GM10266 (cell line): ENCODE measurements at regions not wholly inside any gene's neighbourhood (a gene's known extent, or its start where the extent isn't known, plus 50 kb on each side); places are given as distances from the start of the nearest gene placed in this dataset.

Experiments used
- DNase-seq: peaks from one replicate; pipeline ENCODE4 v3.0.0; 2012; ENCODE audit errors: extremely low spot score
- TF ChIP-seq, protein P1 (sequence below): IDR thresholded peaks from 2 replicates; pipeline ENCODE4 v1.5.1; 2012; ENCODE audit warnings: mild to moderate bottlenecking, low read depth; ENCODE audit not compliant: control insufficient read depth, insufficient read depth; ENCODE audit errors: missing control alignments

DNA sequence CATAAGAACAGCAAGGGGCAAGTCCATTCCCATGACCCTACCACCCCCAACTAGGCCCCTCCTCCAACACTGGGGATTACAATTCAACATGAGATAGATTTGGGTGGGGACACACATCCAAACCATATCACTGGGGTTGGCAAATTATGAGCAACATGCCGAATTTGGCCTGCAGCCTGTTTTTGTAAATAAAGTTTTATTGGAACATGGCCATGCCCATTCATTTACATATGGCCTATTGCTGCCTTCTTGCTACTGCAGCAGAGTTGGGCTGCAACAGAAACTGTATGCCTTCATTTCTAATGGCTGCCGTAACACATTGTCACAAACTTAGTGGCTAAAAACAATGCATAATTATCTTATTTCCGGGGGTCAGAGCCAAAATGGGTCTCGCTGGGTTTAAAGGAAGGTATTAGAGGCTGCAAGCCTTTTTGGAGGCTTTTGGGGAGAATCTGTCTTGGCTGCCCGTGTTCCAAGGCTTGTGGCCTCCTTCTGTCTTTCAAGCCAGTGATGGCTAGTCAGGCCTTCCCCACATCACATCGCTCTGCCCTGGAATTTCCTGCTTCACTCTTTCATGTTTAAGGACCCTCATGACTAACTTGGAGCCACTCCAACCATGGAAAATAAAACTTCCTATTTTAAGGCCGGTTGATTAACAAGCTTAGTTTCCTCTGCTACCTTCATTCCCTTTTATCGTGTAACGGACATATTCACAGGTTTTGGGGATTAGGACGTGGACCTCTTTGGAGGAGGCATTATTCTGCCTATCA lies 428.5 kb upstream of the PROK2 start:
- DNase-seq, result no peak
- TF ChIP-seq, protein P1, sequence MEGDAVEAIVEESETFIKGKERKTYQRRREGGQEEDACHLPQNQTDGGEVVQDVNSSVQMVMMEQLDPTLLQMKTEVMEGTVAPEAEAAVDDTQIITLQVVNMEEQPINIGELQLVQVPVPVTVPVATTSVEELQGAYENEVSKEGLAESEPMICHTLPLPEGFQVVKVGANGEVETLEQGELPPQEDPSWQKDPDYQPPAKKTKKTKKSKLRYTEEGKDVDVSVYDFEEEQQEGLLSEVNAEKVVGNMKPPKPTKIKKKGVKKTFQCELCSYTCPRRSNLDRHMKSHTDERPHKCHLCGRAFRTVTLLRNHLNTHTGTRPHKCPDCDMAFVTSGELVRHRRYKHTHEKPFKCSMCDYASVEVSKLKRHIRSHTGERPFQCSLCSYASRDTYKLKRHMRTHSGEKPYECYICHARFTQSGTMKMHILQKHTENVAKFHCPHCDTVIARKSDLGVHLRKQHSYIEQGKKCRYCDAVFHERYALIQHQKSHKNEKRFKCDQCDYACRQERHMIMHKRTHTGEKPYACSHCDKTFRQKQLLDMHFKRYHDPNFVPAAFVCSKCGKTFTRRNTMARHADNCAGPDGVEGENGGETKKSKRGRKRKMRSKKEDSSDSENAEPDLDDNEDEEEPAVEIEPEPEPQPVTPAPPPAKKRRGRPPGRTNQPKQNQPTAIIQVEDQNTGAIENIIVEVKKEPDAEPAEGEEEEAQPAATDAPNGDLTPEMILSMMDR, result no peak

DNA sequence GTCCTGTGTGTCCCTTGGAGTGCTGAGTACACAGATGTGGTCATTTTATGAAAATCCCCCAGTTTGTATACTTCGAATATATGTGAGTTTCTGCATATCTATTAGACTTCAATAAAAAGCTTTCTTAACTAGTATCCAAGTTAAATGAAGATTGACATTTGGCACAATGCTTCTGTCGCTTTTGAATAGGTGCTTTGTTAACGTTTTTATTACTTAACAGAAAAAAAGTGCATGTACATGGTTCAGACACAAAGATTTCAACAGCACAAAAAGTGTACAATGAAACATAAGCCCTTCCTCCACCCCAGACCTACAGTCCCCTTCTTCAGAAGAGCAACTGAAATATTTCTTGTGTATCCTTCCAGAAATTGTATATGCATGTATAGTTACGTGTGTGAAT lies 427.4 kb upstream of the PROK2 start:
- no peak for DNase-seq
- TF ChIP-seq, protein P1, result no peak

DNA sequence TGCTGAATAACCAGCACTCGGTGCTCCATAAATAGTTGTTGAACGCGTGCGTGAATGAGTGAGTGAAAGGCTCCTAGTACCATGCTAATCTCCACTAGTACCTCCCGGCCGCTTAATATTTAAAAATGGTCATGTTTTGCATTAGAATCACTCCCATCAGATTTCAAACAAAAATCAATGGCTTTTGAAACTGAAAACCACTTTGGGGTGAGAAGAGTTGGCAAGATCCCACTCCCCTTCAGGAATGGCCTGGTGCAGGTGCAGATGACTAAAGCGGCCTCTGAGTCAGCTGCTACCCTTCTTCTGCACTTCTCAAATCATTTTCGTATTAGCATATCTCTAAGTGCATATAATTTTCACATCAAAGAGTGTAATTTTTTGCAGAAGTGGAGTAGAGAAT lies 425.3 kb upstream of the PROK2 start:
- no peak for DNase-seq
- TF ChIP-seq, protein P1, result no peak

DNA sequence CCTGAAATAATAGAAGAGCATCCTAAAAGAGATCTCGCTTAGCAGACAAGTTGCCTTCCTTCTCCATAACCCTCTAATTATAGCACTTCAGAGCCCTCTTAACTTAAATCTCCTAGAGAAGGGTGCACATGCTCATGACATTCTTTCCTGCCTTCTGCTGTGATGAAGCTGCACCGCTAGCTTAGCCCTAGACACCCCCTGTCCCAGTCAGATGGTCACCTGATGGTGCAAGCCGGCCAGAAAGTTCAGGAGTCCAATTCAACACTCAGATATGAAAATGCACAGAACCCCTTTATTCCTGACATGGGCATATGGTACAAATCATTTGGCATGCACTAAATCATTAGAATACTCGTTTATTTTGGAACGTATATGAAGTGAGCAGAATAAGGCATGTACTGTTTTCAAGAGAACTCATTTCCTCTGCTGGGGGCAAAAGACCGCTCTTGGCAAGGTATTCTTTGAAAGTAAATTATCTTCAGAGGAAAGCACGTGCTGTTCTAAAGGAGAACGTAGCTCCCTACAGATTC lies 420.4 kb upstream of the PROK2 start:
- TF ChIP-seq, protein P1, result no peak

DNA sequence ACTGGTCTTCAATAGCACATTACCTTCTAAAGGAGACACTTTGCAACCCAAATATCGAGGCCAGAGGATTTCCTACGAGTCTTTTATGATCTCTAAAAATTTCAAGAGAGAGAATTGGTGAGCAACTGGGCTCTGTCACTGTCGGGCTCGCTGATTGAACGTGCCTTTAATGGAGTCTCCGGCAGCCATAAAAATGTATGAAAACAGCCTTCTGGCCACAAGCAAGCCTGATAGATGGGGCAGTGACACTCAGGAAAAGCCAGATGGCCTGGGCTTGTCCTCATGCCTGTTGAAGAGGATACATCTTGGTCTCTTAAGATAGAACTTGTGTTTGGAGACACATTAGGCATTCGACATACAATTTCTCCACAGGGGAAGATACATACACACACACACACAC lies 419.5 kb upstream of the PROK2 start:
- DNase-seq, result no peak
- TF ChIP-seq, protein P1, result no peak

More for the DNA sequence above, 420.4 kb upstream of the PROK2 start:
- no peak for DNase-seq

DNA sequence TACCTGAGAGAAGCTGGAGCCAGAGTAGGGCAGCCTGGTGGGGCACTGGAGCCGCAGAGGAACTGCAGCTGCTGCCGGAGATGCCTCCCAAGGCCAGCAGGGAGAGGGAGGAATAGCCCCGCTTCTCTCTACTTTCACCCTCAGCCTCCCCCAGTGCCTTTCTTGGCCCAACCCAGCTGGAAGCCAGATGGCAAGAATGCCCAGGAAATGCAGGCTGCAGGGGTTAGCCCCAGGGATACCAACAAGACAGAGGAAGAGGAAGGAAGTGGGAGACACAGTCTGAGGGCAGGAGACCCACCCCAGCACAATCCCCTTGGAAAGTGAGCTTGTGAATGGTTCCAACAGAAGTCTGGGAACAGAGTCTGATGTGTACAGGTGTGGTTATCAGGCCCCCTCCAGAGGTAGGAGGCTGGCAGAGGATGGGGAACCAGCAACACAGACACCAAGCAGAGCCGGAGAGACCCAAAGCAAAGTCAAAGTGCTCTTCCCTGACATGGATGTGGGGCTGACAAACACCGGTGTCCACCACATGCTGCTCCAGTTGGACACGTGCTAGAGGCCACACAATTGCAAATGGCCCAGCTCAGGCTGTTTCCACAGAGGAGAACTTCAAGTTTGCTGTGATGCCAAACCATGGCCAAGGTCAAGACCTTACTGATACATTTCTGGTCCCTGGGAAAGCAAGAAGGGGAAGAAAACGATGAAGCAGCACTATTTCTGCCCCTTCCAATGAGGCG lies 418.8 kb upstream of the PROK2 start:
- DNase-seq, result no peak
- TF ChIP-seq, protein P1, result no peak

DNA sequence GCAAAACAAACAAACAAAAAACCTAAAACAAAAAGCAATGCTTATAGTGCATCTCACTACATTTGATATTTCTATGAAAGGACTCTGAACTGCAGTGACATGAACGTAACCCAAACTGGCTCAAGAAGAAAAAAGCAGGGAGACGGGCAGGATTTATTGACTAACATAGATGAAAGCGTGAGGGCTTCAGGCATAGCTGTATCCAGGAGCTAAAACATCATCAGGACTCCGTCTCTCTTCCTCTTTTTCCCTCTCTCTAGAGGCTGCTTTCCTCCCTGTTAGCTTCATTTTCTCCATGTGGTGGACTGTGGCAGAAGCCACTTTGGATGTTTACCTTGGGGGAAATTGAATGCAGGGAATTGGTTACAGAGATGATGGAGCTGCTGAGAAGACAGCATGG lies 418.2 kb upstream of the PROK2 start:
- no peak for DNase-seq
- TF ChIP-seq, protein P1, result no peak
